GM12873 (cell line): ENCODE measurements at regions not wholly inside any gene's neighbourhood (a gene's known extent, or its start where the extent isn't known, plus 50 kb on each side); places are given as distances from the start of the nearest gene placed in this dataset.

ENCODE experiments used
- TF ChIP-seq, protein P1 (sequence below): IDR thresholded peaks from 2 replicates; pipeline ENCODE4 v1.5.1; 2012; ENCODE audit warnings: low read depth, mild to moderate bottlenecking, moderate library complexity, low read length, control low read depth; ENCODE audit not compliant: insufficient read depth; ENCODE audit errors: missing control alignments

DNA sequence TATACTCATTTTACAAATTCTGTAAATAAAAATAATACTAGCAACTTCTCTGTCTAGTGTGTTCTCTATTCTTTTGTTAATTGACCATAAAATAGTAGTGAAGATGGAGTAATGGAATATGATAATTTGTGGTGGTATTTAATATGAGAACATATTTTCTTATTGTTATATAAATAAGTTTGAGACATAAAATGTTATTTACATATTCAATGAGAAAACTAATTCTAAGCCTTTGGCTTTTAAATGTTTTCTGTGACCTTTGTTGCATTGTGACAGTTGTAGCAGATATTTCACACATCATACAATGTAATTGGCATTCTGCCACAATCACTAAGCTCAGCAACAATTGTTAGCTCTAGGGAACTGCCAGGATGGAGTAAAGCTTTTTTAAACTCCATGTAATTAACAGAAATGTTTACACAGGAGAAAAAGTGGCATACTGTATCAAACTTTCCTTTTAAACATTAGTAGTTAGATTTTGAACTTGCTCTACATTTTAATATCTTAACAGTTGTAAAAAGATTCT, 562.1 kb upstream of the PCDH9 start:
- TF ChIP-seq, protein P1, sequence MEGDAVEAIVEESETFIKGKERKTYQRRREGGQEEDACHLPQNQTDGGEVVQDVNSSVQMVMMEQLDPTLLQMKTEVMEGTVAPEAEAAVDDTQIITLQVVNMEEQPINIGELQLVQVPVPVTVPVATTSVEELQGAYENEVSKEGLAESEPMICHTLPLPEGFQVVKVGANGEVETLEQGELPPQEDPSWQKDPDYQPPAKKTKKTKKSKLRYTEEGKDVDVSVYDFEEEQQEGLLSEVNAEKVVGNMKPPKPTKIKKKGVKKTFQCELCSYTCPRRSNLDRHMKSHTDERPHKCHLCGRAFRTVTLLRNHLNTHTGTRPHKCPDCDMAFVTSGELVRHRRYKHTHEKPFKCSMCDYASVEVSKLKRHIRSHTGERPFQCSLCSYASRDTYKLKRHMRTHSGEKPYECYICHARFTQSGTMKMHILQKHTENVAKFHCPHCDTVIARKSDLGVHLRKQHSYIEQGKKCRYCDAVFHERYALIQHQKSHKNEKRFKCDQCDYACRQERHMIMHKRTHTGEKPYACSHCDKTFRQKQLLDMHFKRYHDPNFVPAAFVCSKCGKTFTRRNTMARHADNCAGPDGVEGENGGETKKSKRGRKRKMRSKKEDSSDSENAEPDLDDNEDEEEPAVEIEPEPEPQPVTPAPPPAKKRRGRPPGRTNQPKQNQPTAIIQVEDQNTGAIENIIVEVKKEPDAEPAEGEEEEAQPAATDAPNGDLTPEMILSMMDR: no peak

DNA sequence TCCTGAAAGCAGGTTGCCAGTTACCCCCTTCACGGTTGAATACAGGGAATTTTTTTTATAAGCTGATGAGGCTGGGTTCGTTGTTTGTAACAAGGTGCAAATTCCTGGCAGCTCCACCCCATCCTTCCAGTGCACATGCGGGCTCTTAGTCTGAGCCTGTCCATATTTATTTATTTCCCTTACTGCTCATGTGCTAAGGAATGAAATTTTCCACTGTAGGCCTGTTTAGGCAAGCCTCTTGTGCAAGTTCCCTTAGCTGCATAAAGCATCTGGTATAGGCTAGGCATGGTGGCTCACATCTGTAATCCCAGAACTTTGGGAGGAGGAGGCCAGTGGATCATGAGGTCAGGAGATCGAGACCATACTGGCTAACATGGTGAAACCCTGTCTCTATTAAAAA, 560.9 kb upstream of the PCDH9 start:
- TF ChIP-seq, protein P1: no peak

DNA sequence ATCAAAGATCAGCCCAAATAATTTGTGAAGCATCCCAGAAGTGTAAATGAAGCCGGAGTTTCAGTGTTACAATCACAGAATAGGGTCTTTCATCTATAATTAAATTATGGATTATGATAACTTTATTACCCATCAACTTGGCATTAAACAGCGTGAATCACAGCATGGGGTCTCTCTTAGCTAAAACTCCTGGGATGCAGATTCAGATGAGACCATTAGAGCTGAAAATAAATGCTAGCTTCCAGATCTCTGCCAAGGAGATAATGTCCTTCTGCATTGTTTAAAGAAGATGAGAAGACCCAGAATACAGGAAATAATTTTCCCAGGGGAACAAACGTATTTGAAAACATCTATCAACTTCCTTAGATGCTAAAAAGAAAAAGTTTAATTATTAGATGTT, 546.0 kb upstream of the PCDH9 start:
- TF ChIP-seq, protein P1: no peak

DNA sequence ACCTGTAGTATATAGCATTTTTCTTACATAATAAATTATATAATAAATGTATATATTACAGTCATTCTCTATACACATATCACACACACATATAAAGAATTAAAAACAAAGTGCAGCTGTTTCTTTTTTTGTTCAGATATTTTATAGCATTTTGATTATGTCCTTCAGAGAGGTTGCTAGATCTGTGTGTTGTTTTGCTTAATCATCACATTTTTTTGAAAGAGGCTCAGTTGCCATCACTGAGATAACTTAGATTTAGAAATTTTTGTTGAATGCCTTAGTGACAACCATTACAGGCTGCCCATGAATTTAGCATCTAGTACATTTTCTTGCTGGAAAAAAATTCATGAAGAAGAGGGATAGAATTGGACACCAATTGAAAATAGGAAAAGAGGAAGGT, 545.2 kb upstream of the PCDH9 start:
- TF ChIP-seq, protein P1: no peak

DNA sequence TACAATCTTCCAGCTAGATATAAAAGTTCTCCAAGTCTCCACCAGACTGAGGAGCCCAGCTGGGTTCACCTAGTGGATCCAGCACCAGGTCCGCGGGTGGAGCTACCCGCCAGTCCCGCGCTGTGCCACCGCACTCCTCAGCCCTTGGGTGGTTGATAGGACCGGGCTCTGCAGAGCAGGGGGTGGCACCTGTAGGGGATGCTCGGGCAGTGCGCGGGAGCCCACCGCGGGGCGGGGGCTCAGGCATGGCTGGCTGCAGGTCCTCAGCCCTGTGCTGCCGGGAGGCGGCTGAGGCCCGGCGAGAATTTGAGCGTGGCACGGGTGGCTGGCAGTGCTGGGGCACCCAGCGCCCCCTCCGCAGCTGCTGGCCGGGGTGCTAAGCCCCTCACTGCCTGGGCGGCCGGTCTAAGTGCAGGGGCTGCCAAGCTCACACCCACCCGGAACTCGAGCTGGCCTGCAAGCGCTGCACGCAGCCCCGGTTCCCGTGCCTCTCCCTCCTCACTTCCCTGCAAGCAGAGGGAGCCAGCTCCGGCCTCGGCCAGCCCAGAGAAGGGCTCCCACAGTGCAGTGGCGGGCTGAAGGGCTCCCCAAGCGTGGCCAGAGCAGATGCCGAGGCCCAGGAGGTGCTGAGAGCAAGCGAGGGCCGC, 542.8 kb upstream of the PCDH9 start:
- TF ChIP-seq, protein P1: no peak

DNA sequence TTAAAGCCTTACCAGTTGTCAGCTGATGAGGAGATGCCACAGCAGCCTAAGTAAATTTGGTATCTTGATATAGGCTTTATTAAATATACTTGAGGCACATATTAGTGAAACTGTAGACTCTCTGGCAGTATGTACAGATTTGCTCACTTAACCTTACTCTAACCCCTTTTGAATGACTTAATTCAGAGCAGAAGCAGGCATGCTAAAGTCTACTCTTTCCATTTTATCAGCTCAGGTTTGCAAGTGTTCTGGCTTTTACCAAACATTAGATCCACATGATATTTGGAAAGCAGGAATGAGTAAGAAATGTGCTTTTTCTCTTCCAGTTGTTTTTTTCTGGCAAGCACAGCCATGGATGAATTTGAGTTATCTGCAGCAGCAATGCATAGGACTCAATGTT, 541.0 kb upstream of the PCDH9 start:
- TF ChIP-seq, protein P1: no peak

DNA sequence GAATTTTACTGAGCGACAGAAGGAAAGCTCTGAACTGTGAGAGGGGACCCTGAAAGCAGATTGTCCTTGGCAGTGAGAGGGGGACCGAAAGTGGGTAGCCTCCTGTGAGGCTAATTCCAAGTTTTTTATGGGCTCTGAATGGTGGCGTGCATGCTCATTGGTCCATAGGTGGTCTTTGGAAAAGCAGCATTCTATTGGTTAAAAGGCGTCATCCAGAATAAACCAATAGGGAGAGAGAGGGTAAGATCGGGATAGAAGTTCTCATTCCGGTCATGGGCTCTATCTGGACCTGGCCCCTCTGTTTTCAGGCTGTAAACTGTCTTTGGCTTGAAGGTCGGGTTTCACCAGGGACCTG, 539.8 kb upstream of the PCDH9 start:
- TF ChIP-seq, protein P1: no peak
